ENCODE measurements at regions not wholly inside any gene's neighbourhood (a gene's known extent, or its start where the extent isn't known, plus 50 kb on each side); places are given as distances from the start of the nearest gene placed in this dataset.

DNA sequence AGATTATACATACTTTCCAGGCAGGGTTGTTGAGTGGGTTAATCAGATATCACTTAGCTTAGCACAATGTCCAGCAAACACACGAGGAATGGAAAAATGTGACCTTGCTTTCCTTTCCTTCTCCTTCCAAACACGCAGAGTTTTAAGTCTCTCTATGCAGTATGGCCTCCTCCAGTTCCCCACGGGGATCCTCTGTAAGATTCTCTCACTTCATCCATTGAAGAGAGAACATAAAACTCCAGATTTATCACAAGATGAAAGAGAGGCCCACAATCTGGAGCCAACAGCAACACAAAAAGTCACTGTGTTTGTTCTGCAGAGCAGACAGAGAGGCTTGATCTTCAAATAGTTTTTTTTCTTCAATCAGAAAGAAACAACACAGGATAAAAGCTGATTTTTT lies 336.8 kb upstream of the CLNK start:
- Mint-ChIP-seq H3K9me3 (peaks cover 2% of the 10 kb centered on the region), H3K4me3 (no peak overlapping the region), H3K36me3 (ENCODE audit: low read depth) (no peaks in the 10 kb centered on the region), H3K27ac (no peak overlapping the region), H3K4me1 (peaks cover 5% of the 10 kb centered on the region), H3K27me3 (ENCODE audit: insufficient read depth) (peaks cover 2% of the 10 kb centered on the region)
- Histone ChIP-seq H3K4me3 (ENCODE audit: low read length) (no peak overlapping the region), H3K27ac (ENCODE audit: low read depth, low read length) (no peak overlapping the region), H3K9me3 (ENCODE audit: control insufficient read depth, low read length) (no peaks in the 10 kb centered on the region), H3K4me1 (ENCODE audit: control insufficient read depth, insufficient read depth, low read length) (no peaks in the 10 kb centered on the region), H3K36me3 (ENCODE audit: control insufficient read depth, insufficient read depth, low read length) (no peaks in the 10 kb centered on the region), H3K27me3 (ENCODE audit: control insufficient read depth, insufficient read depth, low read length, poor library complexity, severe bottlenecking) (no peaks in the 10 kb centered on the region), H3K9ac (ENCODE audit: extremely low read depth, low read length, poor library complexity, severe bottlenecking) (no peak overlapping the region)
- TF ChIP-seq, protein P1, sequence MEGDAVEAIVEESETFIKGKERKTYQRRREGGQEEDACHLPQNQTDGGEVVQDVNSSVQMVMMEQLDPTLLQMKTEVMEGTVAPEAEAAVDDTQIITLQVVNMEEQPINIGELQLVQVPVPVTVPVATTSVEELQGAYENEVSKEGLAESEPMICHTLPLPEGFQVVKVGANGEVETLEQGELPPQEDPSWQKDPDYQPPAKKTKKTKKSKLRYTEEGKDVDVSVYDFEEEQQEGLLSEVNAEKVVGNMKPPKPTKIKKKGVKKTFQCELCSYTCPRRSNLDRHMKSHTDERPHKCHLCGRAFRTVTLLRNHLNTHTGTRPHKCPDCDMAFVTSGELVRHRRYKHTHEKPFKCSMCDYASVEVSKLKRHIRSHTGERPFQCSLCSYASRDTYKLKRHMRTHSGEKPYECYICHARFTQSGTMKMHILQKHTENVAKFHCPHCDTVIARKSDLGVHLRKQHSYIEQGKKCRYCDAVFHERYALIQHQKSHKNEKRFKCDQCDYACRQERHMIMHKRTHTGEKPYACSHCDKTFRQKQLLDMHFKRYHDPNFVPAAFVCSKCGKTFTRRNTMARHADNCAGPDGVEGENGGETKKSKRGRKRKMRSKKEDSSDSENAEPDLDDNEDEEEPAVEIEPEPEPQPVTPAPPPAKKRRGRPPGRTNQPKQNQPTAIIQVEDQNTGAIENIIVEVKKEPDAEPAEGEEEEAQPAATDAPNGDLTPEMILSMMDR (conservative IDR thresholded peaks at IDR 0.05) = no peak
- DNase-seq = no peak
- 89 to 93% methylated on average over 1 to 3 of the region's 3 CpGs for WGBS, 2 experiments (ENCODE audit: insufficient coverage in 1 of 2, insufficient read length in 1 of 2)

DNA sequence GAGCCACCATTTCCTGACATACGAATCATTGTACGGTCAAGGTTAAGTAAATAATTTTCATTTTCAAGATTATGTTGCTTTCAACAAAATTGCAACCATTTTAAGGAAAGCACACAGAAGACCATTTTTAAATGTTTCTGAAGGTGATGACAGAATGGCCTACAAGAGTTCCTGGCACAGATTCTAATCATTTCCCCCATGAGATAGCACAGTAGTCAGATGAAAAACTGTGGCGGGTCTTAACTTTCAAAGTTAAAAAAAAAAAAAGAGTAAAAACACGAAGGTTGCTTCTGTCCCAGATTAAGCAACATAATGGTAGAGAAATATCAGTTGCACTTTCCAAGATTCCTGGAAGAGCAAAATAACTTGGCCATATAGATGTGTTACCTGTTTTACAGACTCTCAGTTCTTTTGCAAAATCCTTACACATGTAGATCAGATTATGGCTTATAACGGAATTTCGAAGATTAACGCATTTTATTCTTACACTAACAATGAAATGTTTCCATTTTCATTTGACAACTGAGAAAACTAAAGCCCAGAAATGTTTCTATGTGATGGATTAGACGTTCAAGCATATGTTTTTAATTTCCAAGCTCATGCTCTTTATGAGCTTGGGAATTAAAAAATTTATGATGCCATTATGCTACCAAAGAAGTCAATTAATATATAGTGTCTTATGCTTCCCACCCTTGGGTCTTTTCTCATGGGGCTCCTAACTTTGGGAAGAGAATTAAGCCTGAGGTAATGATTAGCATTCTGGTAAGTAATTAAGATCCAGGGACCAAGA lies 335.1 kb upstream of the CLNK start:
- Histone ChIP-seq H3K9ac (ENCODE audit: extremely low read depth, low read length, poor library complexity, severe bottlenecking) (no peak overlapping the region), H3K27me3 (ENCODE audit: control insufficient read depth, insufficient read depth, low read length, poor library complexity, severe bottlenecking) (no peaks in the 10 kb centered on the region), H3K27ac (ENCODE audit: low read depth, low read length) (no peak overlapping the region), H3K4me1 (ENCODE audit: control insufficient read depth, insufficient read depth, low read length) (no peaks in the 10 kb centered on the region), H3K4me3 (ENCODE audit: low read length) (no peak overlapping the region), H3K36me3 (ENCODE audit: control insufficient read depth, insufficient read depth, low read length) (no peaks in the 10 kb centered on the region), H3K9me3 (ENCODE audit: control insufficient read depth, low read length) (no peaks in the 10 kb centered on the region)
- Mint-ChIP-seq H3K27me3 (ENCODE audit: insufficient read depth) (peaks cover 2% of the 10 kb centered on the region), H3K36me3 (ENCODE audit: low read depth) (no peaks in the 10 kb centered on the region), H3K9me3 (peaks cover 2% of the 10 kb centered on the region), H3K27ac (no peak overlapping the region), H3K4me1 (peaks cover 5% of the 10 kb centered on the region), H3K4me3 (no peak overlapping the region)
- 96 to 100% methylated on average over 2 to 8 of the region's 8 CpGs for WGBS, 2 experiments (ENCODE audit: insufficient coverage in 1 of 2, insufficient read length in 1 of 2)
- DNase-seq = no peak
- TF ChIP-seq, protein P1 (conservative IDR thresholded peaks at IDR 0.05) = no peak

DNA sequence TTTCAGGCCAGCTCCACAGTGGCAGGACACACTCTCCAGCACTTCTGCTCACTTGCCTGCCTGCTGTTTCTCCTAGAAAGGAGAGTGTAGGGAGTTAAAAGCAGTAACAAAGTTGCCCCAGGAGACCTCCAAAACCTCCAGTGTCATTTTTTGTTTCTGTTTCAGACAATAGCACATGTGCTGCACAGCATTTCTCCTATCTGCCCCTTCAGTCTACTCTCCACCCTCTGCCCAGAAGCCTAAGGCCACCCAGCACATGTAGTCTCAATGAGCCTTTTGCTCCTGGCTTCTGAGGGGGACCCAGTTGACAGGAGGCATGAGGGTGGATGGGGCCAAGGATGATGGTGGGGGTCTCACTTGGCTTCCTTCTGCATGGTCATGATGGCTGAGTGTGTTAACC lies 329.6 kb upstream of the CLNK start:
- no peak overlapping the region for H3K27ac ChIP-seq (ENCODE audit: low read depth, low read length)
- H3K9me3 Mint-ChIP-seq = peaks cover 2% of the 10 kb centered on the region
- H3K27me3 ChIP-seq (ENCODE audit: control insufficient read depth, insufficient read depth, low read length, poor library complexity, severe bottlenecking) = no peaks in the 10 kb centered on the region
- no peaks in the 10 kb centered on the region for H3K4me1 ChIP-seq (ENCODE audit: control insufficient read depth, insufficient read depth, low read length)
- TF ChIP-seq, protein P1 (conservative IDR thresholded peaks at IDR 0.05) = no peak
- H3K4me1 Mint-ChIP-seq = no peaks in the 10 kb centered on the region
- no peaks in the 10 kb centered on the region for H3K36me3 ChIP-seq (ENCODE audit: control insufficient read depth, insufficient read depth, low read length)
- H3K36me3 Mint-ChIP-seq (ENCODE audit: low read depth) = no peaks in the 10 kb centered on the region
- no peak overlapping the region for H3K4me3 ChIP-seq (ENCODE audit: low read length)
- H3K27me3 Mint-ChIP-seq (ENCODE audit: insufficient read depth) = no peaks in the 10 kb centered on the region
- no peak overlapping the region for H3K9ac ChIP-seq (ENCODE audit: extremely low read depth, low read length, poor library complexity, severe bottlenecking)
- H3K9me3 ChIP-seq (ENCODE audit: control insufficient read depth, low read length) = no peaks in the 10 kb centered on the region
- no peak overlapping the region for H3K27ac Mint-ChIP-seq
- no peak for DNase-seq
- H3K4me3 Mint-ChIP-seq = no peak overlapping the region
